ENCODE measurements at regions not wholly inside any gene's neighbourhood (a gene's known extent, or its start where the extent isn't known, plus 50 kb on each side); places are given as distances from the start of the nearest gene placed in this dataset.

DNA sequence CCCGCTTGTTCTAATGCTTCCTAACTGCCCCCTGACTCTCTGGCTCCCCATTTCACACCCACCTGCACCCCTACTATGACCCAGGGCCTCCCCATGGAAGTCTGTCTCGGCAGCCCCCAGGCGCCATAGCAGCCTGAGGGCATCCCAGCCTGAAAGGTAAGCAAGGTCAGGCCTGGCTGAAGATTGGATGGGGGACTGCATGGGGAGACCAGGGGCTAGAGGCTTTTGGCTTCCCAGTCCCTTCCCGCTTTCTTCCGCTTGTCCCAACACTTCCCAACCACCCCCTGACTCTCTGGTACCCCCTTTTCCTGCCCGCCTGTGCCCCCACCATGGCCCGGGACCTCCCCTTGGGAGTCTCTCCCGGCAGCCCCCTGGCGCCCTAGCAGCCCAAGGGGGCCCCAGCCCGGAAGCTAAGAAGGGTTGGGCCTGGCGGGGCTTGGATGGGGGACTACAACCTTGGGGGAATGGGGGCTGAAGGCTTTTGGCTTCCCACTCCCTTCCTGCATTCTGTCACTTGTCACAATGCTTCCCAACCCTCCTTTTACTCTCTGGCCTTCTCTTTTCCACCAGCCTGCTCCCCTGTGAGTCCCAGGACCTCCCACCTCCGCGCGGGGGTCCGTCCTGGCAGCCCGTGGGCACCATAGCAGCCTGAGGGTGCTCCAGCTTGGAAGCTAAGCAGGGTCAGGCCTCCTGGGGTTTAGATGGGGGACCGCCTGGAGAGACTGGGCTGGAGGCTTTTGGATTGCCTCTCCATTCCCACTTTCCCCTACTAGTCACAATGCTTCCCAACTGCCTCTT lies 2288.4 kb downstream of the TP53TG3F start:
- DNase-seq (ENCODE audit: low spot score): no peak

DNA sequence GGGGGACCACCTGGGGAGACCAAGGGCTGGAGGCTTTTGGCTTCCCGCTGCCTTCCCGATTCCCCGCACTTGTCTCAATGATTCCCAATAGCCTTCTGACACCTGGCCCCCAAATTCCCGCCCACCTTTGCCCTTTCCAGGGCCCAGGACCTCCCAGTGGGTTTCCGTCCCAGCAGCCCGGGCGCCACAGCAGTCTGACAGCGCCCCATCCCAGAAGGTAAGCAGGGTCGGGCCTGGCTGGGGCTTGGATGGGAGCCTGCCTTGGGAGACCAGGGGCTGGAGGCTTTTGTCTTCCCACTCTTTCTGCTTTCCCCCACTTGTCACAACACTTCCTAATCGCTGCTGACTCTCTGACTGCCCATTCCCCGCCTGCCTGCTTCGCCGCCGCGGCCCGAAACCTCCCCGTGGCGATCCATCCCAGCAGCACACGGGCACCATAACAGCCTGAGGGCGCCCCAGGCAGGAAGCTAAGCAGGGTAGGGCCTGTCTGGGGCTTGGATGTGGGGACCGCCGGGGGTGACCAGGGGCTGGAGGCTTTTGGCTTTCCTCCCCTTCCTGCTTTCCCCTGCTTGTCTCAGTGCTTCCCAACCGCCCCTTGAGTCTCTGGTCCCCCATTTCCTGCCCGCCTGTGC lies 2289.3 kb downstream of the TP53TG3F start:
- no peak for DNase-seq (ENCODE audit: low spot score)

DNA sequence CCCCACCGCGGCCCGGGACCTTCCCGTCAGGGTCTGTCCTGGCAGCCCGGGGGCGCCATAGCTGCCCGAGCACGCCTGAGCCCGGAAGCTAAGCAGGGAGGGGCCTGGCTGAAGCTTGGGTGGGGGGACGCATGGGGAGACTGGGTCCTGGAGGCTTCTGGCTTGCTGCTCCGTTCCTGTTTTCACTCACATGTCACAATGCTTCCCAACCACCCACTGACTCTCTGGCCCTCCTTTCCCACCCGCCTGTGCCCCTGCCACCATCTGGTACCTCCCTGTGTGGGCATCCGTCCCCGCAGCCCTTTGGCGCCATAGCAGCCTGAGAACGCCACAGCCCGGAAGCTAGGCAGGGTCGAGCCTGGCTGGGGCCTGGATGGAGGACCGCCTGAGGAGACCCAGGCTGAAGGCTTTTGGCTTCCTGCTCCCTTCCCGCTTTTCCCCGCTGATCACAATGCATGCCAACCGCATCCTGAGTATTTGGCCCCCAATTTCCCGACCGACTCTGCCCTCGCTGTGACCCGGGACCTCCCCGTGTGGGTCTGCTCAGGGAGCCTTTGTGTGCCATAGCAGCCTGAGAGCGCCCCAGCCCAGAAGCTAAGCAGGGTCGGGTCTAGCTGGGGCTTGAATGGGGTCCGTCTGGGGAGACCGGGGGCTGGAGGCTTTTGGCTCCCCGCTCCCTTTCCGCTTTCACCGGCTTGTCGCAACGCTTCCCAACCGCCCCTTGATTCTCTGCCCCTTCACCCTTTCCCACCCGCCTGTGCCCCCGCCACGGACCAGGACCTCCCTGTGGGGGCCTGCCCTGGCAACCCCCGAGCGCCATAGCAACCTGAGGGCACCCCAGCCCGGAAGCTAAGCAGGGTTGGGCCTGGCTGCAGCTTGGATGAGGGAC lies 2290.1 kb downstream of the TP53TG3F start:
- no peak for DNase-seq (ENCODE audit: low spot score)

DNA sequence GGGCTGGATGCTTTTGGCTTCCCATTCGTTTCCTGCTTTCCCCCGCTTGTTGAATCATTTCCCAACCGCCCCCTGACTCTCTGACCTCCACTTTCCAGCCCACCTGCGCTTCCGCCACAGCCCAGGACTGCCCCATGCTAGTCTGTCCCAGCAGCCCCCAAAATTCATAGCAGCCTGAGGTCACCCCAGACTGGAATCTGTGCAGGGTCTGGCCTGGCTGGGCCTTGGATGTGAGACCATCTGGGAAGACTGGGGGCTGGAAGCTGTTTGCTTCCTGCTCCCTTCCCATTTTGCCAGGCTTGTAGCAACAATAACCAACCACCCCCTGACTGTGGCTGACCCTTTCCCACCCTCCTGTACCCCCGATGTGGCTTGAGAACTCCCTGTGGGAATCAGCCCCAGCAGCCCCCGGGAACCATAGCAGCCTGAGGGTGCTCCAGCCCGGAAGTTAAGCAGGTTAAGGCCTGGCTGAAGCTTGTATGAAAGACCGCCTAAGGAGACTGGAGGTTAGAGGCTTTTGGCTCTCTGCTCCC lies 2290.8 kb downstream of the TP53TG3F start:
- no peak for DNase-seq (ENCODE audit: low spot score)

DNA sequence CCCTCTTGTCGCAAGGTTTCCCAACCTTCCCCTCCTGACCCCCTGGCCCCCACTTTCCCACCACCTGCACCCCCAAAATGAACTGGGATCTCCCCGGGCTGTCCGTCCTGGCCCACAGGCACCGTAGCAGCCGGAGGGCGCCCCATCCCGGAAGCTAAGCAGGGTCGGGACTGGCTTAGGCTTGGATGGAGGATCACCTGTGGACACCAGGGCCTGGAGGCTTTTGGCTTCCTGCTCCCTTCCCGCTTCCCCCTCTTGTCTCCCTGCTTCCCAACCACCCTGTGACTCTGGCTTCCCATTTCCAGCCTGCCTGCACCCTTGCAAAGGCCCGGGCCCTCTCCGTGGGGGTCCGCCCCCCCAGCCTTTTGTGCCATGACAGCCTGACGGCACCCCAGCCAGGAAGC lies 2291.3 kb downstream of the TP53TG3F start:
- DNase-seq (ENCODE audit: low spot score): no peak

DNA sequence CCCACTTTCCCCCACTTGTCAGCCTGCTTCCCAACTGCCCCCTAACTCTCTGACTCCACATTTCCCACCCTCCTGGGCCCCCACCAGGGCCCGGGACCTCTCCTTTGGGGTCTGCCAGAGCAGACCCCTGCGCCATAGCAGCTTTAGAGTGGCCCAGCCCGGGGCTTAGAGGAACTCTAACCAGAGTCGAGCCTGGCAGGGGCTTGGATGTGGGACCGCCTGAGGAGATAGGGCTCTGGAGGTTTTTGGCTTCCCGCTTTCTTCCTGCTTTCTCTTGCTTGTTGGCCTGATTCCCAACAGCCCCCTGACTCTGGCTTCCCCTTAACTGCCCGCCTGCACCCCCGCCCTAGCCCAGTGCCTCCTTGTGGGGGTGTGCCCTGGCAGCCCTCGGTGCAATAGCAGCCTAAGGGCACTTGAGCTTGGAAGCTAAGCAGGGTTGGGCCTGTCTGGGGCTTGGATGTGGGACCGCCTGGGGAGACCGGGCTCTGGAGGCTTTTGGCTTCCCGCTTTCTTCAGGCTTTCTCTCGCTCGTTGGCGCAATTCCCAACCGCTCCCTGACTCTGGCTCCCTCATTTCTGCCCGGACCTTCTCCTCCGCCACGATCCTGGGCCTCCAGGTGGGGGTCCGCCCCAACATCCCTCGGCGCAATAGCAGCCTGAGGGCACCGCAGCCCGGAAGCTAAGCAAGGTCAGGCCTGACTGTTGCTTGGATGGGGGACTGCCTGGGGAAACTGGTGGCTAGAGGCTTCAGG lies 2292.0 kb downstream of the TP53TG3F start:
- DNase-seq (ENCODE audit: low spot score): no peak

DNA sequence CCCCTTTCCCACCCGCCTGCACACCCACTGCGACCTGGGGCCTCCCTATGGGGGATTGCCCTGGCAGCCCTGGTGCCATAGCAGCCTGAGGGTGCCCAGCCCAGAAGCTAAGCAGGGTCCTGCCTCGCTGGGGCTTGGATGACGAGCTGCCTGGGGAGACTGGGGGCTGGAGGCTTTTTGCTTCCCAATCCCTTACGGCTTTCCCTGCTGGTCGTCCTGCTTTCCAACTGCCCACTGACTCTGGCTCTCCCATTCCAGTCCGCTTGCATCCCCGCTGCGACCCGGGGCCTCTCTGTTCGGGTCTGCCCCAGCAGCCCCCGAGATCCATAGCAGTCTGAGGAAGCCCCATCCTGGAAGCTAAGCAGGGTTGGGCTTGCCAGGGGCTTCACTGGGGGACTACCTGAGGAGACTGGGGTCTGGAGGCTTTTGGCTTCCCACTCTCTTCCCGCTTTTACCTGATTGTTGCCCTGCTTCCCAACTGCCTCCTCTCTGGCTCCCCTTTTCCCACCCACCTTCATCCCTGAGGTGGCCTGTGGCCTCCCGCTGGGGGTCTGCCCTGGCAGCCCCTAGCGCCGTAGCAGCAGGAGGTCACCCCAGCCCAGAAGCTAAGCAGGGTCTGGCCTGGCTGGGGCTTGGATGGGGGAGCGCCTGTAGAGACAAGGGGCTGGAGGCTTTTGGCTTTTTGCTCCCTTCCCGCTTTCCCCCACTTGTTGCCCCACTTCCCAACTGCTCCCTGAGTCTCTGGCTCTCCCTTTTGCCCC lies 2292.8 kb downstream of the TP53TG3F start:
- no peak for DNase-seq (ENCODE audit: low spot score)

DNA sequence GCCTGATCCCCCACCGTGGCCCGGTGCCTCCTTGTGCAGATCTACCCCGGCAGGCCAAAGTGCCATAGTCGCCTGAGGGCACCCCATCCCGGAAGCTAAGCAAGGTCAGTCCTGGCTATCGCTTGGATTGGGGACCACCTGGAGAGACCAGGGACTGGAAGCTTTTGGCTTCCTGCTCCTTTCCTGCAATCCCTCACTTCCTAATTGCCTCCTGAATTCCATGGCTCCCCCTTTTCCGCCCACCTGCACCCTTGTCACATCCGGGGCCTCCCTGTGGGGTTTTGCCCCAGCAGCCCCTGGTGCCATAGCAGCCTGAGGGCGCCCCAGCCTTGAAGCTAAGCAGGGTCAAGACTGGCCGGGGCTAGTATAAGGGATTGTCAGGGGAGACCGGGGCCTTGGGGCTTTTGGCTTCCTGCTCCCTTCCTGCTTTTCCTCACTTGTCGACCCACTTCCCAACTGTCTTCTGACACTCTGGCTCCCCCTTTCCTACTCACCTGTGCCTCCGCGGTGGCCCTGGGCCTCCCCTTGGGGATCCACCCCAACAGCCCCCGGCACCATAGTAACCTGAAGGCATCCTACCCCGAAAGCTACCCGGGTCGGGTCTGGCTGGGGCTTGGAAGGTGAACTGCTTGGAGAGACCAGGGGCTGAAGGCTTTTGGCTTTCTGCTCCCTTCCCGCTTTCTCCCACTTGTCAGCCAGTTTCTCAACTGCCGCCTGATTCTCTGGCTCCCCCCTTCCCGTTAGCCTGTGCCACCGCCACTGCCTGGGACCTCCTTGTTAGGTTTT lies 2293.6 kb downstream of the TP53TG3F start:
- DNase-seq (ENCODE audit: low spot score): no peak

DNA sequence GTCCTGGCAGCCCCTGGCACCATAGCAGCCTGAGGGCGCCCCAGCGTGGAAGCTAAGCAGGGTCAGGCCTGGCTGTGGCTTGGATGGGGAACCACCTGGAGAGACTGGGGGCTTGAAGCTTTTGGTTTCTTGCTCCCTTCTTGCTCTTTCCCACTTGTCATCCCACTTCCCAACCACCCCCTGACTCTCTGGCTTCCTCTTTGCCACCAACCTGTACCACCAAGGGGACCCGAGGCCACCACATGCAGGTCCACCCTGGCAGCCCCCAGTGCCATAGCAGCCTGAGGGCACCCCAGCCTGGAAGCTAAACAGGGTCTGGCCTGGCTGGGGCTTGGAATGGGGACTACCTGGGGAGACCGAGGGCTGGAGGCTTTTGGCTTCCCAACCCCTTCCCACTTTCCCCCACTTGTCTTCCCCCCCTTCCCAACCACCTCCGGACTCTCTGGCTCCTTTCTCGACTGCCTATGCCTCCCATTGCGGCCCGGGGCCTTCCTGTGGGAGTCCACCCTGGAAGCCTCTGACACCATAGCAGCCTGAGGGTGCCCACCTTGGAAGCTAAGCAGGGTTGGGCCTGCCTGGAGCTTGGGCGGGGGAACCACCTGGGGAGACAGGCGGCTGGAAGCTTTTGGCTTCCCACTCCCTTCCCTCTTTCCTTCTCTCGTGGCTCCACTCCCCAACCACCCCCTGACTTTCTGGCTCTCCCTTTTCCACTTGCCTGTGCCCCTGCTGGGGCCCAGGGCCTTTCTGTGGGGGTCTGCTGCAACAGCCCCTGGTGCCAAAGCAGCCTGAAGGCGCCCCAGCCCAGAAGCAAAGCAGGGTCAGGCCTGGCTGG lies 2294.4 kb downstream of the TP53TG3F start:
- no peak for DNase-seq (ENCODE audit: low spot score)

DNA sequence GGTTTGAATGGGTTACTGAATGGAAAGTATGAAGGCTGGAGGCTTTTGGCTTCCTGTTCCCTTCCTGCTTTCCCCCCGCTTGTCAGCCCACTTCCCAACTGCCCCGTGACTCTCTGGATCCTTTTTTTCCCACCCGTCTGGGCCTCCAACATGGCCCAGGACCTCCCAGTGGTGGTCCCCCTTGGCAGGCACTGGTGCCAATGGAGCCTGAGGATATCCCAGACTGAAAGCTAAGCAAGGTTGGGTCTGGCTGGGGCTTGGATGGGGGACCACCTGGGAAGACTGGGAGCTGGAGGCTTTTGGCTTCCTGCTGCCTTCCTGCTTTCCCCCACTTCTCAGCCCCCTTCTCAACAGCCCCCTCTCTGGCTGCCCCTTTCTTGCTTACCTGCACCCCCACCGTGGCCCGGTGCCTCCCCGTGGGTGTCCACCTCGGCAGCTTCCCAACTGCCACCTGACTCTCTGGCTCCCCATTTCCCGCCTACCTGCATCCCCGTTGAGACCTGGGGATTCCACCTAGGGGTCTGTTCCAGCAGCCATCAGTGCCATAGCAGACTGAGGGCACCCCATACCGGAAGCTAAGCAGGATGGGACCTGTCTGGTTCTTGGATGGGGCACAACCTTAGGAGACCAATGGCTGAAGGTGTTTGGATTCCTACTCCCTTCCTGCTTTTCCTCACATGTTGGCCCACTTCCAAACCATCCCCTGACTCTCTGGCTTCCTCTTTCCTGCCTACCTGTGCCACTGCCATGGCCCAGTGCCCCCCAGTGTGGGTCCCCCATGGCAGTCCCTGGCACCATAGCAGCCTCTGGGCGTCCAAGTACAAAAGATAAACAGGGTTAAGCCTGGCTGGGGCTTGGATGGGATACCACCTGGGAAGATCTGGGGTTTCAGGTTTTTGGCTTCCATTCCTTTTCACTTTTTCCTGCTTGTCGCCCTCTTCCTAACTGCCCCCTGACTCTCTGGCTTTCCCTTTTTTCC lies 2295.3 kb downstream of the TP53TG3F start:
- no peak for DNase-seq (ENCODE audit: low spot score)

DNA sequence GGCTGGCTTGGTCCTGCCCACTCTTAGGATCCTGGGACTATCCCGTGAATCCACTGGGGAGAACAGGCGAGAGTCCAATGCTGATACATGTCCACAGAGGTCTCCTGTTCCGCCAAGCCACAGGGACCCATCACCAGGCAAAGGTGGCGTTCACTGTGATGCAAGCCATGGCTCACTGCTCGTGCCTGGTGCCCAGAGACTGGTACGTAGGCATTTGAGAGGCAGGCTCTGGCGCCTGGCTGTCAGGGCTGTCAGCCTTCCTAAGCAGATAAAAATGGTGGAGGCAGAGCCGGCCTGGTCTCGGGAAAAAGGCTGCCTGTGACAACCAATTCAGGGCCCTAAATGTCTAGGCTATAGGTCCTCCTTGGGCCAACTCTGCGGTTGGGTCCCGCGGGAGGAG lies 2329.0 kb downstream of the TP53TG3F start:
- no peak for DNase-seq (ENCODE audit: low spot score)

DNA sequence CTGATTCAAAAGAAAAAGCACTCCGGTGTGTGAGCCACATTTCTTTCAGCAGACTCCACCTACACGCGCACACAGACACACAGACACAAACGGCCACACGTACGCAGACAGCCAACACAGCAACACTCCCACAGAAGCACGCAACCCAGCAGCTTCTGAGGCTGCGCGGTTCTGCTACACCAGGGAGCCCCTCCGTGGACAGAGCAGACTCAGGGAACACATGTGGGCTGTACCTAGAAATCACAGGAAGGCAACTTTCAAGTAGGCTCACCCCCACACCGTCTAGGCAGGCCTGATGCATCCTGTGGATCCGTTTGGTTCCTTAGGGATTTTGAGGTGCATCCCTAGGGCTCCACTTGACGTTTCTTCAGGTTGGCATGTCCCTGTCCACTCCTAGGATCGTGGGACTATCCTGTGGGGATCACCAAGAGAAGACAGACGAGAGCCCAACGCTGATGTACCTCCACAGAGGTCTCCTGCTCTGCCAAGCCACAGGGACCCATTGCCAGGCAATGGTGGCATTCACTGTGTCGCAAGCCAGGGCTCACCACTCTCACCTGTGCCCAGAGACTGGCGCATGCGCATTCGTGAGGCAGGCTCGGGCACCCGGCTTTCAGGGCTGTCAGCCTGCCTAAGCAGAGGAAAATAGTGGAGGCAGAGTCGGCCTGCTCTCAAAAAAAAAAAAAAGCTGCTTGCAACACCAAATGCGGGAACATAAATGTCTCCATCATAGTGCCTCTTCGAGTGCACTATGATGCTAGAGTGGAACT lies 2333.3 kb downstream of the TP53TG3F start:
- no peak for DNase-seq (ENCODE audit: low spot score)

DNA sequence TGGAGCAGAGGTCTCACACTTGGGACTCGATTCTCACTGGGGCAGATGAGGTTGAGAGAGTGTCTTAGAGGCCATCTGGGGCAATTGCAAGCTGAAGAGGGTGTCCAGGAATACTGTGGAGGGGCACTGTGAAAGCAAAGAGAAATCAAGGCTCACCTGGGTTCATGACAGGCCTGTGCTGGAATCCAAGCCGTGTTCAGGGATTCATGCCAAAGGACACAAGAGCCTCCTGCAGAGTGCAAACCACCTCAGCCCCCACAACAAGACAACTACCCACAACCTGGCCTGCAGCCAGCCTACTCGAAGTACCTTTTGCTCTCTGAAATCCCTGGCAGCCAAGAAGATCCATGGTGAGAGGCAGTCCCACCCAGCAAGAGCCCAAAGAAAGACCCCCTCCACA lies 2334.2 kb downstream of the TP53TG3F start:
- no peak for DNase-seq (ENCODE audit: low spot score)

DNA sequence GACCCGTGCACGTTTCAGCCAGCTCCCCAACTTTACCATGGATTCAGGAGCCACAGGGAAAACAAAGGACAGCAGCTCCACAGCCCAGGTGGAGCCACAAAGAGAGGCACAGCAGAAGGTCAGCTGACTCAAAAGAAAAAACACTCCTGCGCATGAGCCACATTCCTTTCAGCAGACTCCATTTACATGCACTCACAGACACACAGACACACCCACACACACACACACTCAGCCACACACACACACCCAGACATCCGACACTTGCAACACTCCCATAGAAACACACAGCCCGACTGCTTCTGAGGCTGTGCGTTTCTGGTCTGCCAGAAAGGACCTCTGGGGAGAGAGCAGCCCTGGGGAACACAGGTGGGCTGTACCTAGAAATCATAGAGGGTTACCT lies 2335.5 kb downstream of the TP53TG3F start:
- no peak for DNase-seq (ENCODE audit: low spot score)

DNA sequence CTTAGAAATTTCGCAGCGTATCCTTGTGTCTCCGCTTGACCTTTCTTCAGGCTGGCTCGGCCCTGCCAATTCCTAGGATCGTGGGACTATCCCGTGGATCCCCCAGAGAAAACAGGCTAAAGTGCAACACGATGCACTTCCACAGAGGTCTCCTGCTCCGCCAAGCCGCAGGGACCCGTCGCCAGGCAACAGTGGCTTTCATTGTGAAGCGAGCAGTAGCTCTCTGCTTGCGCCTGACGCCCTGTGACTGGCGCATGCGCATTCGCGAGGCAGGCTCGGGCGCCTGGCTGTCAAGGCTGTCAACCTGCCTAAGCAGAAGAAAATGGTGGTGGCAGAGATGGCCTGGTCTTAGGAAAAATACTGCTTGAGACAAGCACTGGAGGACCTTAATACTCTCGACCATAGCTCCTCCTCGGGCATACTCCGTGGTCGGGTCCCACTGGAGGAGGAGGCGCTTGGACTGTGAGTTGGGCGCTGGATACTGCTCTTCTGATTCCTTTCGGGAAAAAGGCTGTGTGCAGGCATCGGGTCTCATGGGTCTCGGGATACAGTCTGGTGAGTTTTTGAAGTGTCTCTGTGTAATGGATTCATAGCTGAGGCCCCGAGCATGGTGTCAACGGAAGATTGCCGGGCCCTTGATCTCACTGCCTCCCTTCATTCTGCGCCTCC lies 2336.1 kb downstream of the TP53TG3F start:
- peak; percentile 71 for DNase-seq (ENCODE audit: low spot score)

DNA sequence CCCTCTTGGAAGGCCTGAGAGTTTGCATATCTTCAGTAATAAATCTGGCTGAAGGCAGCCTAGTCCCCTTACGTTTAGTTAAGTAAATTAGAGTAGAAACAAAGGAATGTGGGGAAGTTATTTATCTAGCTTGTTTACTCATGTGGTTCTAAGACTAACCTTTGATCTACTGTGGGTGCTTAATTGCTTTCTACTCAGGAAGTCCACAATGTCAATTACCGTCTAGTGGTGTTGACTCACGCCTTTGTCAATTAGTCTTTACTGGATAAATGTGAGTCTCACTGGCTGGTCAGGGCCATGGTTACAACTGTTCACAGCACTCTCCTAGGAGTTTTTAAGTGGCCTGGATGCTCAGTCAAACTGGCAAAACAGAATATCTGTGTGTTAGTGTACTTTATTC lies 2338.4 kb downstream of the TP53TG3F start:
- DNase-seq (ENCODE audit: low spot score): no peak

All from mesenteric fat pad (tissue), 1 donor.